DMS153 treated with DMSO at 0.1 percent for 48 hours (cell line): ENCODE measurements at regions not wholly inside any gene's neighbourhood (a gene's known extent, or its start where the extent isn't known, plus 50 kb on each side); places are given as distances from the start of the nearest gene placed in this dataset.
A peak's percentile ranks its signal among the peaks of the same experiment; 100 is the strongest.
"Not testable (repeated sequence)": the region's sequence is repeated elsewhere in the genome, so short reads cannot be mapped to it uniquely, and the experiment has no call there.

Experiments used
- DNase-seq: peaks from one replicate; lab custom pipeline; 2025; ENCODE audit not compliant: unreplicated experiment; lab: John Stamatoyannopoulos, UW

DNA sequence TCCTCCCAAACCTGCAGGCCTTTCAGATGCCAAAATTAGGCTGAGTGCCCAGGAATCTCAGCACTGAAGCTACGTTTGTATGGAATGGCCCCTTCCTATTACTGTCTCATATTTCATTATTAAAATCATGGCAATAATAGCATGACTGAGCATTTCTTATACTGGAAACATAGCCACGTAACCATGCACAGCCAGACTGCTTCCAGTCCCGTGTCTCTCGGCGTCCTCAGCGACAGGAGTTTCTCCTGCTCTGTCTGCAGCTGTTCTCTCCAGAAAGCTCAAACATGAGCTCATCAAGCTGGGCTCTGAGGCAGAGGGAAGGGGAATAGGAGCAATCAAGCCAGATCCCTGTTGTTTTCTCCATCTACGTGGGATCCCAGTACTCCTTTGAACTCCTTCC is 104.0 kb downstream of the CDC7 start:
- DNase-seq, result no peak

DNA sequence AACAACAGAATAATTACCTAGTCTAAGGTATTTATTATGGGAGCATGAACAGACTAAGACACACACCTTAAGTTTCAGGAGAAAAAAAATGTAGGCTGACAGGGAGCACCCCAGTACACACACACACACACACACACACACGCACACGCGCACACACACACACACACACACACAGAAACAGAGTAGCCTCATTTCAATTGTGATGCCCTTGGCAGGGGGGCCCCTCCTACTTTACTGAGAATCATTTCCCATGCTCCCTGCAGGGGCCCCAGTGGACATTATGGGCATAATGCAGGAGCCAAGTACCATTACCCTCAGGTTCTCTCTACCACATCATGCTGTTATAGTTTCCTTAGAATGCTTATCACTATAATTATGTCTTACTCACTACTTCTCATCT is 104.9 kb downstream of the CDC7 start:
- no peak for DNase-seq

DNA sequence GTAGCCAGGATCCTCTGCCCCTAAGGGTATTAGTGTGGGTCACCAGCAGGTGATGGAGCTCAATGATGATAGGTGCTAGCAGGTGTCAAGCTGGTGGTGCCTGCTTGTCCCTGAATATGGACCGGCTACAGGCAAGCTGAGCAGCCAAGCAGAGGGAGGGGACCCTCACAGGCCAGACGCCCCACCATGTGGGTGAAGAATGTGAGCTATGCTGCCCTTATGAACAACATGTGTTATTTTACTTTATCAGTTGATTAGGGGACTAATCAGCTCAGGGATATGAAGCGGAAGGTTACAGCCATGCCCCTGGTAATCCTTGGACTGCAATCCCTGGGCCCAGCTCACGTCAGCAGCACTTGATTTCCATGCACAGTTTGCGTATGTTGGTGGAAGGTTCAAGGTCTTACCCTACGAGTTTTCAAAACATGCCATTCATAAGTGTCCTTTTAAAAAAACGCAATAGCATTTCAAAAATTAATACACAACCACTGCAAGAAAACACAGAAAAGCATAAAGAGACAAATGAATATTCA is 106.0 kb downstream of the CDC7 start:
- no peak for DNase-seq

GRCh38 chr1:91607686-91608085 is 107.0 kb downstream of the CDC7 start:
- DNase-seq, result not testable (repeated sequence)

DNA sequence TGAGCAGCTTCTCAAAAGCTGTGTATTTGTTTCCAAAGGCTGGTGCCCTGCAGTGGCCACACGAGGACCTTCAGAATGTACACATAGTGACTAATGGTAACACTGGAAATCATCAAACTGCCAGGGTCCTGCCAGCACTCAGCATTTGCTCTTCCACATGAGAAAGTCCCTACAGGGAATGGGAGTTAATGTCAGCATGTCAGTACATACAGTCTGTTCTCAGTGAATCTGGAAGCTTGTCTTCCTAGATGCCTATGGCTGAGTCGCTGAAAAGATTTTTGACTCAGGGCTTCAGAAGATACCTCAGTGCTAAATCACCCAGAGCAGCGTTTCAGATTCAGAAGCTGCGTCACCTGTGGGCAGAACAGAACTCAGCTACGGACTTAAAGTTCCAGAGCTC is 108.2 kb downstream of the CDC7 start:
- DNase-seq, result no peak

GRCh38 chr1:91609551-91609950 is 108.9 kb downstream of the CDC7 start:
- DNase-seq, result no peak

DNA sequence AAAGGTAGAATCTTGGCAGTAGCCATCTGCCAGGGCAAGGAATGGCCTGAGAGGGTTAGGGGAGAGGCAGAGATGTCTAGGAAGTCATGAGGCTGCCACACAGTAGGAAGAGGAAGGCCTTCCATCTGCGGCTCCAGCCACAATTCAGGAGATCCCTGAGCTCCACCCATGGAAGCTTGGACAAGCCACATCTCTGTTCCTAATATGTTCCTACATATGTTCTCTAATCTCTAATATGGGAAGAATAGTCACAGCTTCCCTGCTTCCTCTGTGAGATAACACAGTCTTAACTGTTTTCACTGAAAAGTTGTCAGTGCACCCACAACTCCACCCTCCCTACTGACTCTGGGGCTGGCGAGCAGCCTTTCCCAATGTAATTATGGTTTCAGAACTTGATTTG is 109.5 kb downstream of the CDC7 start:
- no peak for DNase-seq

GRCh38 chr1:91610789-91611188 is 110.1 kb downstream of the CDC7 start:
- DNase-seq, result no peak

GRCh38 chr1:91611483-91611917 is 110.8 kb downstream of the CDC7 start:
- no peak for DNase-seq

GRCh38 chr1:91613595-91613994 is 112.9 kb downstream of the CDC7 start:
- DNase-seq, result no peak

- DNase-seq, result no peak
Observed at GRCh38 chr1:91616712-91617111, 116.1 kb downstream of the CDC7 start.

DNA sequence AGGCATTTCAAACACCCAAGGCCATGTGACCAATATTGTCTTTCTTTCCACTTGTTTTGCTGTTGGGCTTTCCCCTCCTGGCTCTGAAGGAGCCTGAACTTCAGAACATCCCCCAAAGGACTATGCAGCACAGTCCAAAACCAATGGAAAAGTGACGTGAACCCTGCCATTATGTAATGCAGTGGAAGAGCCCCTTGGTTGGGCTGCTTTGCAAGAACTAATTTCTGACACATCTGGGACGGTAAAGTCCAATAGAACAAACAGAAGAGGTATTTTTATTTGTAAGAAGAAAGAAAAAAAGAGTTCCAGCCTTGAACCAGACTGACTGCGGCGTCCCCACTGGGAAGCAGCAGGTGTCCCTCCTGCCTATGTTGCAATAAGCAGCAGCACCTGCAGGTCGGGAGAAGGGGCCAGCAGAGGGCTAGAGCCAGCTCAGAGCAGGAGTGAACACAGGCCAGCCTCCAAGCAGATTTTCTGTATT is 116.7 kb downstream of the CDC7 start:
- peak; percentile 12 for DNase-seq

- DNase-seq, result no peak
Observed at GRCh38 chr1:91619881-91620280, 119.2 kb downstream of the CDC7 start.

- no peak for DNase-seq
Observed at GRCh38 chr1:91621360-91621759, 120.7 kb downstream of the CDC7 start.

DNA sequence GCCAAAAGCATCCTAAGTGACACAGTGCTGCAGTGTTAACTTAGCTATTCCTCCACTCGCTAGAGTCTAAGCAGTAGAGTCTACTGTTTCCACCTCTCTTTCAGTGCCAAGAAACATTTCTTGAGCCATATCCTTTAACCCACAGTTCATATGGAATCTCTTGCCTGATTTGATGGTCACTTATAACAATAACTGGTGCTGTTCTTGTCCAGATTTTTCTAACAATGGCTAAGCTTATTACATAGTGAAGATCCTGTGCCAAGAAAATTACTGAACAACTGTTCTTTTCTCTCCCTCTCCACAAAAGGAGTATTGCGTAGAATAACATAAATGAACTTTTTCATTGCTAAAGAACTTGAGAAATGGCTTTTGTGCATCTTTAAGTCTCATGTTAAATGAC is 121.3 kb downstream of the CDC7 start:
- no peak for DNase-seq

DNA sequence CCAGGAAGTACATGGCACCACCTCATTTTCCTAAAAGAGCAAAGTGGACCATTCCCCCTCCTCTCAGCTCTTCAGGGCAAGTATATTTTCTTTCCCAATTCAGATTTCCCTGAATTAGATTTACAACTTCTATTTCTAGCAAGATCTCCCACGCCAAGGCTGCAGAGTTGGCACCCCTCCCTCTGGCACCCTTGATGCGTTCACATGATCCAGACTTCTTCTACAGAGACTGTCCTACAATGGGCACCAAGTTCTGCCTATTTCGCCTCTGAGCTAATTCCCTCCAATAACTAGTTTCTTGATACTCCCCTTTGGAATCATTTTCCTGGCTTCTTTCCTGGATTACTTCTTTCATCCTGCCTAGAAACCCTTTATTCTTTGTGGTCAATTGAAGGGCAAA is 122.0 kb downstream of the CDC7 start:
- DNase-seq, result no peak

GRCh38 chr1:91623020-91623419 is 122.4 kb downstream of the CDC7 start:
- no peak for DNase-seq

DNA sequence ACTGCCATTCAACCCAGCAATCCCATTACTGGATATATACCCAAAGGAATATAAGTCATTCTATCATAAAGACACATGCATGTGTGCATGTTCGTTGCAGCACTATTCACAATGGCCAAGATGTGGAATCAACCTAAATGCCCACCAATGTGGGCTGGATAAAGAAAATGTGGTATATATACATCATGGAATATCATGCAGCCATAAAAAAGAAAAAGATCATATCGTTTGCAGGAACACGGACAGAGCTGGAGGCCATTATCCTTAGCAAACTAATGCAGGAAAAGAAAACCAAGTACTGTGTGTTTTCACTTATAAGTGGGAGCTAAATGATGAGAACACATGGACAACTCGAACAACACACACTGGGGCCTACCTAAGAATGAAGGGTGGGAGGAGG is 123.7 kb downstream of the CDC7 start:
- DNase-seq, result no peak
